Chondrocyte (in vitro differentiated cells): ENCODE measurements at regions not wholly inside any gene's neighbourhood (a gene's known extent, or its start where the extent isn't known, plus 50 kb on each side); places are given as distances from the start of the nearest gene placed in this dataset.
"Not testable (repeated sequence)": the region's sequence is repeated elsewhere in the genome, so short reads cannot be mapped to it uniquely, and the experiment has no call there.

Source experiments
- DNase-seq: peaks from one replicate; pipeline ENCODE4 v3.0.0; 2021; ENCODE audit warnings: mixed read lengths, low spot score
- H3K27ac Mint-ChIP-seq: one replicate; pipeline ENCODE4 v1.8.0; 2021; ENCODE audit warnings: mild to moderate bottlenecking, moderate library complexity, mixed read lengths; ENCODE audit not compliant: unreplicated experiment
- H3K27me3 Mint-ChIP-seq: 2 replicates; pipeline ENCODE4 v1.8.0; 2021; ENCODE audit warnings: low read depth, mixed read lengths
- H3K36me3 Mint-ChIP-seq: 2 replicates; pipeline ENCODE4 v1.8.0; 2021; ENCODE audit warnings: low read depth, mixed read lengths
- H3K4me1 Mint-ChIP-seq: 2 replicates; pipeline ENCODE4 v1.8.0; 2021; ENCODE audit warnings: low read depth, mild to moderate bottlenecking, mixed read lengths
- H3K4me3 Mint-ChIP-seq: one replicate; pipeline ENCODE4 v1.8.0; 2021; ENCODE audit warnings: mild to moderate bottlenecking, moderate library complexity, mixed read lengths; ENCODE audit not compliant: unreplicated experiment
- H3K9me3 Mint-ChIP-seq: 2 replicates; pipeline ENCODE4 v1.8.0; 2021; ENCODE audit warnings: low read depth, mixed read lengths
- CTCF ChIP-seq: fragments of 200-600 bp; sonication (generic); IDR thresholded peaks from 2 replicates; pipeline ENCODE4 v1.5.0; 2021; ENCODE audit warnings: antibody characterized with exemption, mild to moderate bottlenecking, moderate library complexity

GRCh38 chr17:71203953-71204352, 916.9 kb upstream of the SOX9 start:
- H3K4me3 Mint-ChIP-seq, result no peak overlapping the region
- TF ChIP-seq CTCF, result no peak
- H3K4me1 Mint-ChIP-seq, result peaks cover 2% of the 10 kb centered on the region
- no peak overlapping the region for H3K27ac Mint-ChIP-seq
- no peak for DNase-seq
- no peaks in the 10 kb centered on the region for H3K9me3 Mint-ChIP-seq
- no peaks in the 10 kb centered on the region for H3K27me3 Mint-ChIP-seq
- no peaks in the 10 kb centered on the region for H3K36me3 Mint-ChIP-seq

- not testable (repeated sequence) for H3K27ac Mint-ChIP-seq, H3K27me3 Mint-ChIP-seq, H3K9me3 Mint-ChIP-seq, DNase-seq, H3K36me3 Mint-ChIP-seq, H3K4me1 Mint-ChIP-seq, H3K4me3 Mint-ChIP-seq
These were observed 914.9 kb upstream of the SOX9 start for GRCh38 chr17:71205951-71206350.

- no peaks in the 10 kb centered on the region for H3K4me1 Mint-ChIP-seq
These were observed 912.6 kb upstream of the SOX9 start for GRCh38 chr17:71208111-71208704.

GRCh38 chr17:71213936-71214335, 906.9 kb upstream of the SOX9 start:
- H3K27me3 Mint-ChIP-seq, result no peaks in the 10 kb centered on the region
- H3K4me1 Mint-ChIP-seq, result no peaks in the 10 kb centered on the region
- no peak overlapping the region for H3K27ac Mint-ChIP-seq
- peaks cover 21% of the 10 kb centered on the region for H3K9me3 Mint-ChIP-seq
- H3K36me3 Mint-ChIP-seq, result peaks cover 1% of the 10 kb centered on the region
- DNase-seq, result no peak
- H3K4me3 Mint-ChIP-seq, result no peak overlapping the region
- TF ChIP-seq CTCF, result no peak

More at GRCh38 chr17:71208111-71208704, 912.6 kb upstream of the SOX9 start:
- Mint-ChIP-seq H3K27ac (no peak overlapping the region), H3K4me3 (no peak overlapping the region), H3K9me3 (peaks cover 7% of the 10 kb centered on the region), H3K27me3 (no peaks in the 10 kb centered on the region), H3K36me3 (peaks cover 1% of the 10 kb centered on the region)
- no peak for TF ChIP-seq CTCF
- no peak for DNase-seq

GRCh38 chr17:71217769-71218168, 903.1 kb upstream of the SOX9 start:
- Mint-ChIP-seq H3K9me3 (peaks cover 19% of the 10 kb centered on the region), H3K36me3 (no peaks in the 10 kb centered on the region), H3K4me1 (peaks cover 3% of the 10 kb centered on the region), H3K27me3 (no peaks in the 10 kb centered on the region), H3K27ac (no peak overlapping the region), H3K4me3 (no peak overlapping the region)
- no peak for TF ChIP-seq CTCF
- DNase-seq, result no peak

- H3K27me3 Mint-ChIP-seq, result peaks cover 2% of the 10 kb centered on the region
These were observed 895.8 kb upstream of the SOX9 start for GRCh38 chr17:71224824-71225575.

More at GRCh38 chr17:71224824-71225575, 895.8 kb upstream of the SOX9 start:
- H3K27ac Mint-ChIP-seq, result no peak overlapping the region
- H3K4me1 Mint-ChIP-seq, result peaks cover 14% of the 10 kb centered on the region
- no peak for TF ChIP-seq CTCF
- H3K36me3 Mint-ChIP-seq, result no peaks in the 10 kb centered on the region
- no peaks in the 10 kb centered on the region for H3K9me3 Mint-ChIP-seq
- no peak for DNase-seq
- H3K4me3 Mint-ChIP-seq, result no peak overlapping the region
